ENCODE measurements at regions not wholly inside any gene's neighbourhood (a gene's known extent, or its start where the extent isn't known, plus 50 kb on each side); places are given as distances from the start of the nearest gene placed in this dataset.

DNA sequence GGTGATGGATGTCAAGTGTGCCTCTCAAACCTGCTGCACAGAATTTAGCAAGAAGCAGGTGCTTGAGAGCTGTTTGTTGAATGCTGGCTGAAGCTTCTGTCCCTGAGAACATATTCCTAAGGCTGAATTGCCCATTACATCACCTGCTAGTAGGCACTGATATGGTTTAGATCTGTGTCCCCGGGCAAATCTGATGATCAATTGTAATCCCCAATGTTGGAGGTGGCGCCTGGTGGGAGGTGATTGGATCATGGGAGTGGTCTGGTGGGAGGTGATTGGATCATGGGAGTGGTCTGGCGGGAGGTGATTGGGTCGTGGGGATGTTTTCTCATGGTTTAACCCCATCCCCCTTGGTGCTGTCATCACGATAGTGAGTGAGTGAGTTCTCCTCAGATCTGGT, 128.0 kb downstream of the HRH4 start:
- H4K20me1 ChIP-seq (ENCODE audit: insufficient read depth, low read length) = no peaks in the 10 kb centered on the region
- H2BK20ac ChIP-seq (ENCODE audit: low read depth, low read length) = no peak overlapping the region
- H4K91ac ChIP-seq (ENCODE audit: insufficient read depth, low read depth, low read length) = no peak overlapping the region
- TF ChIP-seq USF2 (IDR thresholded peaks at IDR 0.05; ENCODE audit: low read depth, low read length) (no peak), CHD1 (IDR thresholded peaks at IDR 0.05; ENCODE audit: low read depth, low read length) (no peak)
- H3K18ac ChIP-seq (ENCODE audit: low read depth, low read length) = no peak overlapping the region
- no peak overlapping the region for H4K8ac ChIP-seq (ENCODE audit: low read depth in 2 of 2, low read length in 2 of 2)
- H3K14ac ChIP-seq (replicated peaks; ENCODE audit: low read depth, low read length) = no peak overlapping the region
- H2BK5ac ChIP-seq (ENCODE audit: low read depth, low read length, poor library complexity, severe bottlenecking) = no peak overlapping the region
- H2AK5ac ChIP-seq (ENCODE audit: low read depth, low read length) = no peak overlapping the region
- in situ Hi-C loops (cut with MboI; ENCODE audit: low sequenced_read_pairs) = no loop called here
- H3K36me3 ChIP-seq (ENCODE audit: control insufficient read depth, insufficient read depth, low read length) = no peaks in the 10 kb centered on the region
- POLR2A ChIA-PET (ENCODE audit: unreplicated experiment) = no interaction called here
- no peak overlapping the region for H3K9ac ChIP-seq (ENCODE audit: low read depth, low read length)
- no peak overlapping the region for H2BK15ac ChIP-seq (ENCODE audit: low read depth, low read length)
- H2AFZ ChIP-seq (replicated peaks; ENCODE audit: low read length, poor library complexity) = no peak overlapping the region
- dilution Hi-C loops (cut with HindIII; ENCODE audit: low sequenced_read_pairs, unreplicated experiment) = no loop called here
- DNase-seq (no peak), ATAC-seq (ENCODE audit: low read depth) (no peak)
- no peak overlapping the region for H3K27ac ChIP-seq (ENCODE audit: insufficient read depth, low read length)
- H3K4me1 ChIP-seq (ENCODE audit: control insufficient read depth, insufficient read depth, low read length) = peaks cover 2% of the 10 kb centered on the region; the same call in 1 of the 2 replicates
- CTCF ChIA-PET = no interaction called here
- H2BK120ac ChIP-seq (ENCODE audit: low read depth, low read length) = no peak overlapping the region
- no peaks in the 10 kb centered on the region for H3K79me1 ChIP-seq (ENCODE audit: low read depth in 1 of 2, low read length in 2 of 2)
- 0 out of 2 replicates have a peak, but pooled peaks cover 2% of the 10 kb centered on the region for H3K9me3 ChIP-seq (ENCODE audit: control insufficient read depth, insufficient read depth, low read length)
- H3K4me3 ChIP-seq (ENCODE audit: insufficient read depth, low read depth, low read length) = no peak overlapping the region
- no peak overlapping the region for H3K23ac ChIP-seq (ENCODE audit: low read depth, low read length)
- H2AK9ac ChIP-seq (replicated peaks; ENCODE audit: low read depth, low read length, poor library complexity) = no peak overlapping the region
- WGBS, 2 experiments (ENCODE audit: extremely low coverage in 2 of 2, insufficient read length in 1 of 2) = 100% methylated on average over 1 of the region's 5 CpGs; no CpG with 5 or more reads in 1 of the 2 experiments
- intact Hi-C loops (cut with micrococcal nuclease) = no loop called here
- H3K27me3 ChIP-seq (ENCODE audit: control insufficient read depth, insufficient read depth, low read length) = peaks cover 8% of the 10 kb centered on the region; the same call in 1 of the 2 replicates
- no peak overlapping the region for H4K5ac ChIP-seq (ENCODE audit: low read depth, low read length)
- H3K9me1 ChIP-seq (ENCODE audit: insufficient read depth, low read length) = peaks cover 5% of the 10 kb centered on the region
- no peak overlapping the region for H3K4me2 ChIP-seq (ENCODE audit: low read depth, low read length)
- BruUV-seq (replicated peaks) = no TSS peak
- H3K56ac ChIP-seq (ENCODE audit: extremely low read depth, insufficient read depth, low read length) = no peak overlapping the region
- H3K4ac ChIP-seq (ENCODE audit: low read depth, low read length) = no peak overlapping the region
